ENCODE measurements at regions not wholly inside any gene's neighbourhood (a gene's known extent, or its start where the extent isn't known, plus 50 kb on each side); places are given as distances from the start of the nearest gene placed in this dataset.

- TF ChIP-seq EZH2phosphoT487 (IDR thresholded peaks at IDR 0.05; ENCODE audit: borderline replicate concordance, low read length) (no peak), CTCF (IDR thresholded peaks at IDR 0.05; ENCODE audit: low read depth, low read length, poor library complexity, severe bottlenecking) (no peak)
- no peaks in the 10 kb centered on the region for H3F3A ChIP-seq (ENCODE audit: control insufficient read depth, insufficient read depth)
- no peak overlapping the region for H3K27ac ChIP-seq (ENCODE audit: low read depth, low read length)
- H4K20me1 ChIP-seq (ENCODE audit: control insufficient read depth, insufficient read depth, low read depth, low read length): no peaks in the 10 kb centered on the region
- H3K4me3 ChIP-seq (ENCODE audit: low read length): no peak overlapping the region
- H3K27me3 ChIP-seq (ENCODE audit: control insufficient read depth, low read length): no peaks in the 10 kb centered on the region
- H3K79me2 ChIP-seq (ENCODE audit: control insufficient read depth, low read length): no peaks in the 10 kb centered on the region
- no peaks in the 10 kb centered on the region for H3K4me1 ChIP-seq (ENCODE audit: control insufficient read depth, low read length)
- H3K9me2 ChIP-seq (replicated peaks; ENCODE audit: control insufficient read depth, low read length): no peaks in the 10 kb centered on the region
- H3K9me3 ChIP-seq (ENCODE audit: control insufficient read depth, insufficient read depth, low read length): no peaks in the 10 kb centered on the region
- no peaks in the 10 kb centered on the region for H3K36me3 ChIP-seq (ENCODE audit: control insufficient read depth, low read length)
- no peak overlapping the region for H3K4me2 ChIP-seq (ENCODE audit: low read length)
Measured at GRCh38 chr11:80519596-80520506, 1079.0 kb upstream of the TENM4 start.

DNA sequence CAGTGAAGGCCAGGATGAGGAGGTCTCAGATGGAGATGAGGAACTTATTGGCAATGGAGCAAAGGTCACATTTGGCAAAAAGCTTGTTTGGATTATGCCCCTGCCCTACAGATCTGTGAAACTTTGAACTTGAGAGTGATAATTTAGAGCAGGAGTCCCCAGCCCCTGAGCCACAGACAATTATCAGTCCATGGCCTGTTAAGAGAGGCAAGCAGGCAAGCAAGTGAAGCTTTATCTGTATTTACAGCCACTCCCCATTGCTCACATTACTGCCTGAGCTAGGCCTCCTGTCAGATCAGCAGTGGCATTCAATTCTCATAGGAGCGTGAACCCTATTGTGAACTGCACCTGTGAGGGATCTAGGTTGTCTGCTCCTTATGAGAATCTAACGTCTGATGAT lies 1076.9 kb upstream of the TENM4 start:
- Histone ChIP-seq H3K4me3 (ENCODE audit: low read length) (no peak overlapping the region), H3K4me1 (ENCODE audit: control insufficient read depth, low read length) (no peaks in the 10 kb centered on the region), H4K20me1 (ENCODE audit: control insufficient read depth, insufficient read depth, low read depth, low read length) (no peaks in the 10 kb centered on the region), H3K27me3 (ENCODE audit: control insufficient read depth, low read length) (no peaks in the 10 kb centered on the region), H3F3A (ENCODE audit: control insufficient read depth, insufficient read depth) (no peaks in the 10 kb centered on the region), H3K4me2 (ENCODE audit: low read length) (no peak overlapping the region), H3K79me2 (ENCODE audit: control insufficient read depth, low read length) (no peaks in the 10 kb centered on the region), H3K9me3 (ENCODE audit: control insufficient read depth, insufficient read depth, low read length) (no peaks in the 10 kb centered on the region), H3K36me3 (ENCODE audit: control insufficient read depth, low read length) (no peaks in the 10 kb centered on the region), H3K27ac (ENCODE audit: low read depth, low read length) (no peak overlapping the region), H3K9me2 (replicated peaks; ENCODE audit: control insufficient read depth, low read length) (no peaks in the 10 kb centered on the region)
- TF ChIP-seq CTCF (IDR thresholded peaks at IDR 0.05; ENCODE audit: low read depth, low read length, poor library complexity, severe bottlenecking) (no peak), EZH2phosphoT487 (IDR thresholded peaks at IDR 0.05; ENCODE audit: borderline replicate concordance, low read length) (no peak)

GRCh38 chr11:80515097-80515496 lies 1074.3 kb upstream of the TENM4 start:
- H3K9me3 ChIP-seq (ENCODE audit: control insufficient read depth, insufficient read depth, low read length): no peaks in the 10 kb centered on the region
- no peaks in the 10 kb centered on the region for H3K4me1 ChIP-seq (ENCODE audit: control insufficient read depth, low read length)
- H3K27ac ChIP-seq (ENCODE audit: low read depth, low read length): no peak overlapping the region
- H3K4me2 ChIP-seq (ENCODE audit: low read length): no peak overlapping the region
- no peaks in the 10 kb centered on the region for H4K20me1 ChIP-seq (ENCODE audit: control insufficient read depth, insufficient read depth, low read depth, low read length)
- no peaks in the 10 kb centered on the region for H3K9me2 ChIP-seq (replicated peaks; ENCODE audit: control insufficient read depth, low read length)
- H3K27me3 ChIP-seq (ENCODE audit: control insufficient read depth, low read length): no peaks in the 10 kb centered on the region
- no peak overlapping the region for H3K4me3 ChIP-seq (ENCODE audit: low read length)
- H3K79me2 ChIP-seq (ENCODE audit: control insufficient read depth, low read length): no peaks in the 10 kb centered on the region
- no peaks in the 10 kb centered on the region for H3F3A ChIP-seq (ENCODE audit: control insufficient read depth, insufficient read depth)
- no peaks in the 10 kb centered on the region for H3K36me3 ChIP-seq (ENCODE audit: control insufficient read depth, low read length)
- TF ChIP-seq CTCF (IDR thresholded peaks at IDR 0.05; ENCODE audit: low read depth, low read length, poor library complexity, severe bottlenecking): no peak
- no peak for TF ChIP-seq EZH2phosphoT487 (IDR thresholded peaks at IDR 0.05; ENCODE audit: borderline replicate concordance, low read length)
